H1 (cell line): ENCODE measurements at regions not wholly inside any gene's neighbourhood (a gene's known extent, or its start where the extent isn't known, plus 50 kb on each side); places are given as distances from the start of the nearest gene placed in this dataset.

Experiments
- CTCF ChIA-PET: fragments of 300-600 bp; sonication (Branson Sonifier 250); formaldehyde crosslinking; loops from one replicate; lab custom pipeline; 2021; ENCODE audit not compliant: partially characterized antibody; lab: Charles Lee
- POLR2A ChIA-PET: fragments of 300-600 bp; sonication (Branson Sonifier 250); formaldehyde crosslinking; loops from one replicate; lab custom pipeline; 2021; ENCODE audit warnings: inconsistent platforms; ENCODE audit not compliant: partially characterized antibody; lab: Charles Lee
- DNase-seq, 2 experiments: peaks; one replicate each; pipeline versions ENCODE4 v3.0.0 to v3.0.0-alpha.2; 2010 to 2022; ENCODE audit warnings: low spot score in 2 of 2, low read depth in 1 of 2, mixed read lengths in 1 of 2
- FAIRE-seq: peaks from 2 replicates; lab custom pipeline; 2011; peaks lifted over from hg19 to GRCh38; lab: Jason Lieb, UNC
- H2AFZ ChIP-seq: 2 replicates; pipeline ENCODE4 v1.8.1; 2012; ENCODE audit warnings: low read length, inconsistent platforms
- H2AK5ac ChIP-seq: 2 replicates; pipeline ENCODE4 v1.6.1; 2013; ENCODE audit warnings: low read depth, low read length
- H2BK120ac ChIP-seq: replicated peaks from 2 replicates; pipeline ENCODE3; 2013; ENCODE audit warnings: low read depth, low read length, inconsistent platforms
- H2BK12ac ChIP-seq: 2 replicates; pipeline ENCODE4 v1.6.1; 2013; ENCODE audit warnings: low read depth, low read length
- H2BK15ac ChIP-seq: 2 replicates; pipeline ENCODE4 v1.6.1; 2013; ENCODE audit warnings: low read length
- H2BK20ac ChIP-seq: 2 replicates; pipeline ENCODE4 v1.6.1; 2013; ENCODE audit warnings: low read length
- H2BK5ac ChIP-seq: 2 replicates; pipeline ENCODE4 v1.6.1; 2013; ENCODE audit warnings: low read depth, low read length
- H3K14ac ChIP-seq: 2 replicates; pipeline ENCODE4 v1.6.1; 2013; ENCODE audit warnings: inconsistent platforms; ENCODE audit not compliant: insufficient read length
- H3K18ac ChIP-seq: 2 replicates; pipeline ENCODE4 v1.6.1; 2013; ENCODE audit warnings: low read length; ENCODE audit errors: extremely low read depth
- H3K23ac ChIP-seq: 2 replicates; pipeline ENCODE4 v1.6.1; 2013; ENCODE audit warnings: inconsistent platforms; ENCODE audit not compliant: insufficient read length
- H3K23me2 ChIP-seq: 2 replicates; pipeline ENCODE4 v1.6.1; 2013; ENCODE audit warnings: low read depth, low read length
- H3K27ac ChIP-seq: 2 replicates; pipeline ENCODE4 v1.6.1; 2011; ENCODE audit warnings: low read depth, low read length, inconsistent platforms
- H3K27me3 ChIP-seq, 4 experiments: replicated peaks in 1 of 4; 1 replicate in 1 of 4; 2 replicates in 3 of 4; pipeline versions ENCODE4 v1.6.1 to v1.8.1; 2011 to 2013; ENCODE audit warnings: low read length in 3 of 4, mild to moderate bottlenecking in 3 of 4, inconsistent platforms in 2 of 4, mixed read lengths in 2 of 4, moderate library complexity in 1 of 4; ENCODE audit not compliant: control insufficient read depth in 3 of 4, insufficient read depth in 3 of 4; ENCODE audit errors: extremely low read depth in 1 of 4
- H3K36me3 ChIP-seq, 4 experiments: 2 replicates each; pipeline versions ENCODE4 v1.6.1 to v1.8.1; 2011 to 2013; ENCODE audit warnings: mild to moderate bottlenecking in 4 of 4, low read length in 3 of 4, moderate library complexity in 2 of 4, control low read depth in 1 of 4, inconsistent platforms in 1 of 4; ENCODE audit not compliant: insufficient read depth in 4 of 4, control insufficient read depth in 2 of 4
- H3K4ac ChIP-seq: replicated peaks from 2 replicates; pipeline ENCODE3; 2013; ENCODE audit warnings: low read length, low read depth, mixed read lengths, inconsistent platforms; ENCODE audit not compliant: insufficient read length
- H3K4me1 ChIP-seq, 4 experiments: replicated peaks in 1 of 4; 1 replicate in 1 of 4; 2 replicates in 3 of 4; pipeline versions ENCODE4 v1.6.1 to v1.8.1; 2011 to 2013; ENCODE audit warnings: low read length in 3 of 4, inconsistent platforms in 2 of 4, mixed read lengths in 1 of 4; ENCODE audit not compliant: insufficient read depth in 4 of 4, control insufficient read depth in 3 of 4
- H3K4me2 ChIP-seq, 2 experiments: 2 replicates each; pipeline versions ENCODE4 v1.6.1 to v1.8.1; 2011 to 2013; ENCODE audit warnings: low read depth in 2 of 2, low read length in 2 of 2, control low read depth in 1 of 2, inconsistent platforms in 1 of 2, mild to moderate bottlenecking in 1 of 2; ENCODE audit not compliant: insufficient read depth in 1 of 2
- H3K4me3 ChIP-seq, 4 experiments: fragments of 200-600, 300-600 bp in 1 of 4; sonication (generic), shearing (Covaris generic), sonication (Bioruptor Twin) in 1 of 4; 2 replicates each; pipeline versions ENCODE4 v1.5.1 to v1.8.1; 2011 to 2016; ENCODE audit warnings: low read length in 4 of 4, low read depth in 3 of 4, control low read depth in 2 of 4, inconsistent platforms in 2 of 4, mild to moderate bottlenecking in 2 of 4, mixed read lengths in 1 of 4, moderate library complexity in 1 of 4; ENCODE audit not compliant: insufficient read depth in 2 of 4; ENCODE audit errors: extremely low read depth in 1 of 4
- H3K56ac ChIP-seq: replicated peaks from 2 replicates; pipeline ENCODE3; 2013; ENCODE audit warnings: low read depth, mild to moderate bottlenecking, mixed read lengths, low read length, inconsistent platforms; ENCODE audit not compliant: insufficient read length
- H3K79me1 ChIP-seq: 2 replicates; pipeline ENCODE4 v1.6.1; 2013; ENCODE audit warnings: low read depth, low read length, control low read depth
- H3K79me2 ChIP-seq, 2 experiments: 2 replicates each; pipeline versions ENCODE4 v1.6.1 to v1.8.1; 2012 to 2013; ENCODE audit warnings: low read length in 2 of 2, mild to moderate bottlenecking in 2 of 2, inconsistent platforms in 1 of 2; ENCODE audit not compliant: insufficient read depth in 2 of 2, control insufficient read depth in 1 of 2
- H3K9ac ChIP-seq, 4 experiments: replicated peaks in 1 of 4; 1 replicate in 1 of 4; 2 replicates in 3 of 4; pipeline versions ENCODE4 v1.6.1 to v1.8.1; 2011 to 2013; ENCODE audit warnings: low read depth in 3 of 4, low read length in 3 of 4, control low read depth in 2 of 4, mild to moderate bottlenecking in 2 of 4, moderate library complexity in 2 of 4, inconsistent platforms in 1 of 4; ENCODE audit errors: extremely low read depth in 1 of 4
- H3K9me3 ChIP-seq, 2 experiments: 2 replicates each; pipeline versions ENCODE4 v1.6.1 to v1.8.1; 2012 to 2013; ENCODE audit warnings: mild to moderate bottlenecking in 2 of 2, moderate library complexity in 2 of 2, control low read depth in 1 of 2, inconsistent platforms in 1 of 2, low read depth in 1 of 2, low read length in 1 of 2, mixed read lengths in 1 of 2; ENCODE audit not compliant: insufficient read depth in 2 of 2
- H4K20me1 ChIP-seq, 2 experiments: replicated peaks in 1 of 2; 2 replicates each; pipeline versions ENCODE3 to v1.8.1; 2011 to 2013; ENCODE audit warnings: inconsistent platforms in 2 of 2, low read length in 2 of 2, mild to moderate bottlenecking in 1 of 2; ENCODE audit not compliant: insufficient read depth in 2 of 2, control insufficient read depth in 1 of 2
- H4K5ac ChIP-seq: 2 replicates; pipeline ENCODE4 v1.6.1; 2013; ENCODE audit warnings: low read length, low read depth, mixed read lengths, inconsistent platforms; ENCODE audit not compliant: insufficient read length
- H4K8ac ChIP-seq: 2 replicates; pipeline ENCODE4 v1.8.0; 2013; ENCODE audit warnings: mild to moderate bottlenecking, moderate library complexity, low read length, inconsistent platforms; ENCODE audit not compliant: insufficient read depth; ENCODE audit errors: extremely low read depth
- H4K91ac ChIP-seq: replicated peaks from 2 replicates; pipeline ENCODE3; 2013; ENCODE audit warnings: low read length, mixed read lengths, inconsistent platforms; ENCODE audit not compliant: insufficient read length
- ASH2L ChIP-seq: fragments of 200-600, 300-600 bp; sonication (generic); IDR thresholded peaks from one replicate; pipeline ENCODE4 v1.7.1; 2017; ENCODE audit warnings: low read length
- BRCA1 ChIP-seq: IDR thresholded peaks from 2 replicates; pipeline ENCODE4 v1.6.1; 2012; ENCODE audit warnings: low read depth, low read length, improper control_type of control experiment
- JUN ChIP-seq: IDR thresholded peaks from 2 replicates; pipeline ENCODE4 v1.6.1; 2011; ENCODE audit warnings: low read depth, mild to moderate bottlenecking, improper control_type of control experiment, low read length
- JUND ChIP-seq: IDR thresholded peaks from 2 replicates; pipeline ENCODE4 v1.6.1; 2011; ENCODE audit warnings: mild to moderate bottlenecking, improper control_type of control experiment, low read length
- NRF1 ChIP-seq: IDR thresholded peaks from 2 replicates; pipeline ENCODE4 v1.6.1; 2011; ENCODE audit warnings: mild to moderate bottlenecking, low read depth, low read length, improper control_type of control experiment
- WGBS, 2 experiments: shearing (Covaris generic) in 1 of 2; methylation state at CpG; one replicate each; pipeline versions ENCODE4 v1.1.6 to v1.1.7; 2013 to 2015; ENCODE audit warnings: low lambda C conversion rate in 2 of 2, mixed read lengths in 2 of 2, inconsistent platforms in 1 of 2, low coverage in 1 of 2, missing lambda C conversion rate in 1 of 2; ENCODE audit not compliant: insufficient replicate concordance in 2 of 2, insufficient coverage in 1 of 2, insufficient read length in 1 of 2; ENCODE audit errors: extremely low coverage in 1 of 2, missing lambda C conversion rate in 1 of 2; 5-methylcytosine and 5-hydroxymethylcytosine counted together

- no peak overlapping the region for H3K4me2 ChIP-seq
- no peak overlapping the region for H3K56ac ChIP-seq
- H2BK20ac ChIP-seq = no peak overlapping the region
- H3K23me2 ChIP-seq = peaks cover 5% of the 10 kb centered on the region; the same call in 1 of the 2 replicates
- H3K9ac ChIP-seq = no peak overlapping the region
- peak overlapping the region; percentile 72; the same call in 1 of the 2 replicates for H4K8ac ChIP-seq
- H4K5ac ChIP-seq = no peak overlapping the region
- no peak overlapping the region for H2BK12ac ChIP-seq
- peaks cover 0 to 7% of the 10 kb centered on the region in 2 experiments for H4K20me1 ChIP-seq
- no peak overlapping the region for H3K27ac ChIP-seq
- H3K27me3 ChIP-seq = peaks cover 0 to 9% (median 6%) of the 10 kb centered on the region in 4 experiments; a peak in 5 of 7 replicates
- no peaks in the 10 kb centered on the region for H3K36me3 ChIP-seq
- no peaks in the 10 kb centered on the region for H3K9me3 ChIP-seq
- H3K18ac ChIP-seq = peak overlapping the region; percentile 65; the same call in 1 of the 2 replicates
- no peak overlapping the region for H2AK5ac ChIP-seq
- no peak overlapping the region for H2AFZ ChIP-seq
- no peak overlapping the region for H3K4me3 ChIP-seq
- CTCF ChIA-PET = interaction anchor here (0.8 to 2.4 kb wide), 10 partner anchors 9 to 190 kb away, joined by 3 to 11 read pairs (median 4); no protein-coding TSS in a partner anchor
- no peaks in the 10 kb centered on the region; a peak in 1 of 4 replicates for H3K79me2 ChIP-seq
- H3K4me1 ChIP-seq = peaks cover 3 to 27% (median 20%) of the 10 kb centered on the region in 4 experiments
- H3K14ac ChIP-seq = no peak overlapping the region
- TF ChIP-seq ASH2L = no peak
- TF ChIP-seq JUN = no peak
- TF ChIP-seq NRF1 = no peak
- TF ChIP-seq BRCA1 = no peak
- TF ChIP-seq JUND = no peak
- POLR2A ChIA-PET = no interaction called here
- no peak overlapping the region for H3K4ac ChIP-seq
- DNase-seq = no peak
- no peaks in the 10 kb centered on the region for H3K79me1 ChIP-seq
- no peak overlapping the region for H2BK15ac ChIP-seq
- H4K91ac ChIP-seq = no peak overlapping the region
- H3K23ac ChIP-seq = no peak overlapping the region
- no peak for FAIRE-seq
- no peak overlapping the region for H2BK120ac ChIP-seq
- H2BK5ac ChIP-seq = no peak overlapping the region
- WGBS, 2 experiments = 81% methylated on average over 9 of the region's 9 CpGs; no CpG with 5 or more reads in 1 of the 2 experiments
Measured at GRCh38 chr4:4765811-4766210, 93.7 kb upstream of the MSX1 start.
